ENCODE measurements at regions not wholly inside any gene's neighbourhood (a gene's known extent, or its start where the extent isn't known, plus 50 kb on each side); places are given as distances from the start of the nearest gene placed in this dataset.

DNA sequence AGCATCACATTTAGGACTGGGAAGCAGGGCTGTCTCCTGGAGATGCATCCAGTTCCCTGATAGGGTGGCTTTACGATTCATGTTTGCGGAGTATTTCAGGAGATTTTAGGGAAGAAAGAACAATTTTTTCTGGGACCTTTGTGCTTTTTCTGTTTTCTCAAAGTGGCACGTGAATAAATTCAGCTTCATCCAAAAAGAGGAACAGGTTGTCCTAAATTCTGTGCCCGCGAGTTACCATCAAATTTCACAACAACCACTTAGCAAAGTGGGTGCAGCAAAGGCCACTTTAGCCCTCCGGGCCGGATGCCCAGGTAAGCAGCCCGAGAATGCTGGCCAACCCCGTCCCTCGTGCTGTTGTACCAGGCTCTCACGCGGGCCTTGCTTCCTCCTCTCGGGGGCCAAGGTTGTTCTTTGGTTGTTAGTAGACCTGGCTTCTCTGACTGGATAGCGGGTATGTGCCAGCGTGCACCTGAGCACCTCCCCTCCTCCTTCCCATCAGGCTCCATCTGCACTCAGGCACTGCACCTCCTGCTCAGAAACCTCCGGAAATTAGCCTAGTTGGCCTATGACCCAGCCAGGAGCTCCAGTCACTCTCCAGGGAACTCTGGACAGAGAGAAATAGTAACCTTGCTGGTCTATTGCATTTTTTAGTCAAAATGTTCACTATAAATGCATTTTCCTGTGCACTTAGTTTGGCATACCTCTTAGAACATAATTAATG is 83.0 kb downstream of the CMPK2 start:
- Histone ChIP-seq H3K9me3 (ENCODE audit: low read depth) (no peaks in the 10 kb centered on the region), H3K4me3 (no peak overlapping the region), H3K4me1 (no peaks in the 10 kb centered on the region), H2AFZ (replicated peaks) (no peak overlapping the region), H3F3A (ENCODE audit: low read depth) (no peaks in the 10 kb centered on the region), H3K27me3 (no peaks in the 10 kb centered on the region), H3K9ac (no peak overlapping the region), H3K4me2 (no peak overlapping the region), H4K20me1 (ENCODE audit: low read depth) (no peaks in the 10 kb centered on the region), H3K36me3 (no peaks in the 10 kb centered on the region), H3K79me2 (ENCODE audit: low read depth) (no peaks in the 10 kb centered on the region), H3K27ac (no peak overlapping the region)
- Mint-ChIP-seq H3K4me1 (no peaks in the 10 kb centered on the region), H3K27ac (peak overlapping the region; percentile 58), H3K9me3 (peaks cover 6% of the 10 kb centered on the region), H3K4me3 (no peak overlapping the region), H3K36me3 (no peaks in the 10 kb centered on the region), H3K27me3 (ENCODE audit: insufficient read depth, low read depth) (peaks cover 6% of the 10 kb centered on the region)
- no peak for DNase-seq (ENCODE audit: low spot score)
- TF ChIP-seq, protein P1, sequence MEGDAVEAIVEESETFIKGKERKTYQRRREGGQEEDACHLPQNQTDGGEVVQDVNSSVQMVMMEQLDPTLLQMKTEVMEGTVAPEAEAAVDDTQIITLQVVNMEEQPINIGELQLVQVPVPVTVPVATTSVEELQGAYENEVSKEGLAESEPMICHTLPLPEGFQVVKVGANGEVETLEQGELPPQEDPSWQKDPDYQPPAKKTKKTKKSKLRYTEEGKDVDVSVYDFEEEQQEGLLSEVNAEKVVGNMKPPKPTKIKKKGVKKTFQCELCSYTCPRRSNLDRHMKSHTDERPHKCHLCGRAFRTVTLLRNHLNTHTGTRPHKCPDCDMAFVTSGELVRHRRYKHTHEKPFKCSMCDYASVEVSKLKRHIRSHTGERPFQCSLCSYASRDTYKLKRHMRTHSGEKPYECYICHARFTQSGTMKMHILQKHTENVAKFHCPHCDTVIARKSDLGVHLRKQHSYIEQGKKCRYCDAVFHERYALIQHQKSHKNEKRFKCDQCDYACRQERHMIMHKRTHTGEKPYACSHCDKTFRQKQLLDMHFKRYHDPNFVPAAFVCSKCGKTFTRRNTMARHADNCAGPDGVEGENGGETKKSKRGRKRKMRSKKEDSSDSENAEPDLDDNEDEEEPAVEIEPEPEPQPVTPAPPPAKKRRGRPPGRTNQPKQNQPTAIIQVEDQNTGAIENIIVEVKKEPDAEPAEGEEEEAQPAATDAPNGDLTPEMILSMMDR (IDR thresholded peaks at IDR 0.05) = no peak
- no peak for TF ChIP-seq EZH2 (IDR thresholded peaks at IDR 0.05)
- TF ChIP-seq EZH2phosphoT487 (IDR thresholded peaks at IDR 0.05) = no peak

GRCh38 chr2:6783238-6783614 is 82.5 kb downstream of the CMPK2 start:
- H3K79me2 ChIP-seq (ENCODE audit: low read depth) = no peaks in the 10 kb centered on the region
- no peak overlapping the region for H3K27ac ChIP-seq
- no peak overlapping the region for H3K27ac Mint-ChIP-seq
- H3K27me3 ChIP-seq = no peaks in the 10 kb centered on the region
- peaks cover 6% of the 10 kb centered on the region for H3K27me3 Mint-ChIP-seq (ENCODE audit: insufficient read depth, low read depth)
- no peak for DNase-seq (ENCODE audit: low spot score)
- H2AFZ ChIP-seq (replicated peaks) = no peak overlapping the region
- H3K4me2 ChIP-seq = no peak overlapping the region
- no peak overlapping the region for H3K4me3 ChIP-seq
- no peaks in the 10 kb centered on the region for H3F3A ChIP-seq (ENCODE audit: low read depth)
- no peaks in the 10 kb centered on the region for H4K20me1 ChIP-seq (ENCODE audit: low read depth)
- no peaks in the 10 kb centered on the region for H3K9me3 ChIP-seq (ENCODE audit: low read depth)
- no peak for TF ChIP-seq EZH2phosphoT487 (IDR thresholded peaks at IDR 0.05)
- TF ChIP-seq, protein P1 (IDR thresholded peaks at IDR 0.05) = no peak
- TF ChIP-seq EZH2 (IDR thresholded peaks at IDR 0.05) = no peak
- H3K9me3 Mint-ChIP-seq = peaks cover 6% of the 10 kb centered on the region
- H3K4me1 Mint-ChIP-seq = no peaks in the 10 kb centered on the region
- H3K4me3 Mint-ChIP-seq = no peak overlapping the region
- H3K9ac ChIP-seq = no peak overlapping the region
- H3K36me3 Mint-ChIP-seq = no peaks in the 10 kb centered on the region
- no peaks in the 10 kb centered on the region for H3K4me1 ChIP-seq
- H3K36me3 ChIP-seq = no peaks in the 10 kb centered on the region

DNA sequence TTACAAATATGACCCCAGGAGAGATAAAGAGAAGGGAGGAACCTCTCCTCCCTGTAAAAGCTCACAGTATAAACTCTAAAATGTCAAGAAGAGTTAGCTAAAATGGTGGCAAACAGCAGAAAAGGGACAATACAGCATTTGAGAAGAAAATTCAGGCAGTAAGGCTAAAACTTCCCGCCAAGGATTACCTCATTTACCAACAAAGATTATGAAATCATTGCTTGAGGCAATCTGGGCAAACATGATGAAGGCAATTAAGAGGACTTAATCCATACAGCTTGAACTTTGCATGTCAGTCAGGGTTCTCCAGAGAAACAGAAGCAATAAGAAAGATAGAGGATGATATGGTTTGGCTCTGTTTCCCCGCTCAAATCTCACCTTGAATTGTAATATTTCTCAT is 81.4 kb downstream of the CMPK2 start:
- Histone ChIP-seq H3K9me3 (ENCODE audit: low read depth) (no peaks in the 10 kb centered on the region), H3K36me3 (no peaks in the 10 kb centered on the region), H3K79me2 (ENCODE audit: low read depth) (no peaks in the 10 kb centered on the region), H3F3A (ENCODE audit: low read depth) (no peaks in the 10 kb centered on the region), H3K27me3 (no peaks in the 10 kb centered on the region), H2AFZ (replicated peaks) (no peak overlapping the region), H3K4me2 (no peak overlapping the region), H3K9ac (no peak overlapping the region), H3K4me3 (no peak overlapping the region), H4K20me1 (ENCODE audit: low read depth) (no peaks in the 10 kb centered on the region), H3K4me1 (no peaks in the 10 kb centered on the region), H3K27ac (no peak overlapping the region)
- Mint-ChIP-seq H3K9me3 (peaks cover 3% of the 10 kb centered on the region), H3K4me3 (no peak overlapping the region), H3K27ac (no peak overlapping the region), H3K36me3 (no peaks in the 10 kb centered on the region), H3K27me3 (ENCODE audit: insufficient read depth, low read depth) (peaks cover 6% of the 10 kb centered on the region), H3K4me1 (no peaks in the 10 kb centered on the region)
- TF ChIP-seq, protein P1 (IDR thresholded peaks at IDR 0.05) = no peak
- TF ChIP-seq EZH2phosphoT487 (IDR thresholded peaks at IDR 0.05) (no peak), EZH2 (IDR thresholded peaks at IDR 0.05) (no peak)
- no peak for DNase-seq (ENCODE audit: low spot score)

Measured in neural progenitor cell (in vitro differentiated cells).